Activated CD4-positive, alpha-beta T cell treated with anti-CD3 and anti-CD28 coated beads, Interleukin-2, amount 10 ng/mL, durations not matched to agents 24 days and 14 days (primary cell): ENCODE measurements at regions not wholly inside any gene's neighbourhood (a gene's known extent, or its start where the extent isn't known, plus 50 kb on each side); places are given as distances from the start of the nearest gene placed in this dataset.

Experiments
- DNase-seq: peaks from one replicate; pipeline ENCODE4 v3.0.0; 2022
- H3K27ac Mint-ChIP-seq: one replicate; pipeline ENCODE4 v1.8.0; 2022; ENCODE audit warnings: mild to moderate bottlenecking, mixed read lengths
- H3K27me3 Mint-ChIP-seq: one replicate; pipeline ENCODE4 v1.8.0; 2022; ENCODE audit warnings: mixed read lengths
- H3K36me3 Mint-ChIP-seq: one replicate; pipeline ENCODE4 v1.8.0; 2022; ENCODE audit warnings: low read depth, mild to moderate bottlenecking, mixed read lengths
- H3K4me1 Mint-ChIP-seq: one replicate; pipeline ENCODE4 v1.8.0; 2021; ENCODE audit warnings: mixed read lengths
- H3K4me3 Mint-ChIP-seq: one replicate; pipeline ENCODE4 v1.8.0; 2022; ENCODE audit warnings: mild to moderate bottlenecking, moderate library complexity, mixed read lengths
- H3K9me3 Mint-ChIP-seq: one replicate; pipeline ENCODE4 v1.8.0; 2021; ENCODE audit warnings: mixed read lengths
- intact Hi-C: fragments of 100-400 bp; cut with micrococcal nuclease; formaldehyde crosslinking; loops from one replicate; pipeline ENCODE4 v1.15.1; 2023

DNA sequence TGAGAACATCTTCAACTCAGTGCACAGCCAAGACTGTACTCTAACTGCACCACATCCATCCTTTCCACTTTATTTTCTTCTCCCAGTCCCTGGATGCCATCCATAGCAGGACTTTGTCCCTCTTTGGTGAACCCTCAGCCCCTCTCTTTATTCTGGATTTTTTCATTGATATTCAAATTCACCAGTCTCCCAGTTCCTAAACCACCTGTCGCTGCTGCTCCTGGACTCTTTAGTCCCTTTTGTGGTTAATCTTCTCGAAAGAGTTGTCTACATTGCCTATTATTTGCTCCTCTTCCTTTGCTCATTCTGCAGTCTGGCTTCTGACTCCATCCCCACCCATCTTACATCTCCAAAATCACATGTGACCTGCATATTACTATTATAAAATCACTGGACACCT lies 59.4 kb upstream of the ZSWIM6 start:
- Mint-ChIP-seq H3K9me3 (peaks cover 3% of the 10 kb centered on the region), H3K27ac (no peak overlapping the region), H3K4me3 (no peak overlapping the region), H3K4me1 (peaks cover 26% of the 10 kb centered on the region), H3K36me3 (no peaks in the 10 kb centered on the region), H3K27me3 (peaks cover 2% of the 10 kb centered on the region)
- DNase-seq: no peak
- intact Hi-C loops: loop anchor here (10.0 kb wide), 1 partner anchor 132 kb away; no protein-coding TSS in a partner anchor

DNA sequence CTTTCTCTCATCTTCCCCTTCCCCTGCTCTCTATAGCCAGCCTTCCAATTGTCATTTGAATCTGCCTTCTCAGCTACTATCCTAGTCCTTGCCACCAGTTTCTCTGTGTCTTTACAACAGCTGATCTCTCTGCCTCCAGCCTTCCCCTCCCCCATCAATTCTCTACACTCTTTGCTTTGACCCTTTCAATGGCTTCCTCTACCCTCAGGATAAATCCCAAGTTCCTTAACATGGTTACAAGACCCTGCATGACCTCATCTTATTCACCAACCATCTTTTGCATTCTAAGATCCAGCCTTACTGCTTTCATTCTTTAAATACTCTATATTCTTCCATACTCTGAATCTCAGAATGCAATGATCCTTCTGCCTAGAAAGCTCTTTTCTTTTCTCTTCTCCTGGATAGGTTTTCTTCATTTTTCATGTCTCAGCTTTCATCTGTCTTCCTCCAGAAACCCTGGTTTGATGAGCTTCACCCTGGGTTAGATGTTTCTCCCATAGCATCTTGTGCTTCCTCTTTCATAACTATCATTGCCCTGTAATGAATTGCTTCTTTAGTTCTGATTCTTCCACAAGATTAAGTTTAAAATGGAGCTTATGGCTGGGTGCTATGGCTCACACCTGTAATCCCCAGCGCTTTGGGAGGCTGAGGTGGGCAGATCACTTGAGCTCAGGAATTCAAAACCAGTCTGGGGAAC lies 58.6 kb upstream of the ZSWIM6 start:
- H3K27ac Mint-ChIP-seq: no peak overlapping the region
- no peaks in the 10 kb centered on the region for H3K36me3 Mint-ChIP-seq
- intact Hi-C loops: loop anchor here (10.0 kb wide), 1 partner anchor 131 kb away; no protein-coding TSS in a partner anchor
- peaks cover 28% of the 10 kb centered on the region for H3K4me1 Mint-ChIP-seq
- no peak for DNase-seq
- H3K9me3 Mint-ChIP-seq: peaks cover 3% of the 10 kb centered on the region
- no peak overlapping the region for H3K4me3 Mint-ChIP-seq
- H3K27me3 Mint-ChIP-seq: no peaks in the 10 kb centered on the region

DNA sequence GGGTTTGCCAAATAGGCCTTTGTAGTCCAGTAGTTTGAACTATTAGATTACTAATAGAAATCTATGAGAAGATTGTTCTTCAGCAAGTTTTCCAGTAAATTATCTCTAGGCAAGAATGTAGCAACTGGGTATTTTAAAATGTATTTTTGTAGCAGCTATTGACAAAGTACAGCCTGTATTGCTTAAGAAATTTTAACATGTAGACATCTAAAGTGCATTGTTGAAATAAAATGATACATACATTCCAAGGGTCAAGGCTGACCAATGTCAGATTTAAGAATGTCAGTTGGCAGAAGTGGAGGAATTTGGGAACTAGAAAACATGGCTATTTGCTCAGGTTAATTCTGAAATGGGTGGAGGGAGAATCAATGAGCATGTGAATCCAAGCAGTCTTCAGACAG lies 57.5 kb upstream of the ZSWIM6 start:
- no peaks in the 10 kb centered on the region for H3K27me3 Mint-ChIP-seq
- H3K36me3 Mint-ChIP-seq: no peaks in the 10 kb centered on the region
- intact Hi-C loops: loop anchor here (10.0 kb wide), 1 partner anchor 130 kb away; no protein-coding TSS in a partner anchor
- no peak overlapping the region for H3K4me3 Mint-ChIP-seq
- H3K9me3 Mint-ChIP-seq: peaks cover 3% of the 10 kb centered on the region
- no peak overlapping the region for H3K27ac Mint-ChIP-seq
- DNase-seq: no peak
- H3K4me1 Mint-ChIP-seq: peaks cover 24% of the 10 kb centered on the region

- H3K27ac Mint-ChIP-seq: peak overlapping the region; percentile 72
- no peaks in the 10 kb centered on the region for H3K27me3 Mint-ChIP-seq
- intact Hi-C loops: loop anchor here (2.0 to 10.0 kb wide), 4 partner anchors 31 to 383 kb away; partner anchors contain the start of gene SMIM15
- H3K4me1 Mint-ChIP-seq: peaks cover 26% of the 10 kb centered on the region
- DNase-seq: peak; percentile 72
- H3K4me3 Mint-ChIP-seq: peak overlapping the region; percentile 46
- H3K9me3 Mint-ChIP-seq: peaks cover 3% of the 10 kb centered on the region
- H3K36me3 Mint-ChIP-seq: no peaks in the 10 kb centered on the region
Observed at GRCh38 chr5:61275841-61276240, 56.2 kb upstream of the ZSWIM6 start.

GRCh38 chr5:61277190-61277589 lies 54.9 kb upstream of the ZSWIM6 start:
- Mint-ChIP-seq H3K4me1 (peaks cover 26% of the 10 kb centered on the region), H3K36me3 (no peaks in the 10 kb centered on the region), H3K4me3 (peak overlapping the region; percentile 63), H3K27ac (peak overlapping the region; percentile 84), H3K27me3 (no peaks in the 10 kb centered on the region), H3K9me3 (peaks cover 3% of the 10 kb centered on the region)
- peak; percentile 75 for DNase-seq
- intact Hi-C loops: loop anchor here (2.0 to 10.0 kb wide), 4 partner anchors 30 to 382 kb away; partner anchors contain the start of gene SMIM15

- no peaks in the 10 kb centered on the region for H3K27me3 Mint-ChIP-seq
- H3K36me3 Mint-ChIP-seq: no peaks in the 10 kb centered on the region
- peaks cover 26% of the 10 kb centered on the region for H3K4me1 Mint-ChIP-seq
- H3K9me3 Mint-ChIP-seq: peaks cover 3% of the 10 kb centered on the region
- no peak overlapping the region for H3K4me3 Mint-ChIP-seq
- DNase-seq: peak; percentile 48
- intact Hi-C loops: loop anchor here (2.0 to 10.0 kb wide), 4 partner anchors 29 to 381 kb away; partner anchors contain the start of gene SMIM15
- no peak overlapping the region for H3K27ac Mint-ChIP-seq
Observed at GRCh38 chr5:61277781-61278180, 54.3 kb upstream of the ZSWIM6 start.

- Mint-ChIP-seq H3K27ac (no peak overlapping the region), H3K9me3 (peaks cover 3% of the 10 kb centered on the region)
- intact Hi-C loops: loop anchor here (2.0 to 10.0 kb wide), 5 partner anchors 51 to 235 kb away; partner anchors contain the start of gene SMIM15
Observed at GRCh38 chr5:61279725-61280124, 52.3 kb upstream of the ZSWIM6 start.

DNA sequence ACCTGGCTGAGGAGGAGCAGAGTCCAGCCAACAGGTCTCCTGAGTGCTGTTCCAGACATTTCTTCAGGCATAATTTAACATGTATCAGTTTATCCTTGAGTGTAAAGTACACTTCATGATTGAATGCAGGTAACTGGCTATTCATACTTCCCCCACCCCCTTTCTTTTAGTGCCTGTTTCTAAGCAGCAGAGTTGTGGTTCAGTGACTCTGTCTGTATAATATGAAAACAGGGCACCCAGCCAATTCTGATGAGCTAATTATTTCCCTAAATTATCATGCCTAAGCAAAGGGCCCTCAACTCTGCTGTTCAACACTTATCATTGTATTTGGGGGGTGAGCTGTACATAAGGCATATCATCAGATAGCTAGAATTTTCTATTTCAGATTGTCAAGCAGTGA lies 51.9 kb upstream of the ZSWIM6 start:
- no peak overlapping the region for H3K4me3 Mint-ChIP-seq
- no peak overlapping the region for H3K27ac Mint-ChIP-seq
- H3K9me3 Mint-ChIP-seq: peaks cover 3% of the 10 kb centered on the region
- intact Hi-C loops: loop anchor here (2.0 to 5.0 kb wide), 3 partner anchors 51 to 235 kb away; no protein-coding TSS in a partner anchor
- H3K27me3 Mint-ChIP-seq: no peaks in the 10 kb centered on the region
- peak; percentile 60 for DNase-seq
- H3K36me3 Mint-ChIP-seq: no peaks in the 10 kb centered on the region
- H3K4me1 Mint-ChIP-seq: peaks cover 24% of the 10 kb centered on the region

More at GRCh38 chr5:61279725-61280124, 52.3 kb upstream of the ZSWIM6 start:
- Mint-ChIP-seq H3K4me3 (no peak overlapping the region), H3K4me1 (peaks cover 26% of the 10 kb centered on the region), H3K36me3 (no peaks in the 10 kb centered on the region), H3K27me3 (no peaks in the 10 kb centered on the region)
- DNase-seq: peak; percentile 34

DNA sequence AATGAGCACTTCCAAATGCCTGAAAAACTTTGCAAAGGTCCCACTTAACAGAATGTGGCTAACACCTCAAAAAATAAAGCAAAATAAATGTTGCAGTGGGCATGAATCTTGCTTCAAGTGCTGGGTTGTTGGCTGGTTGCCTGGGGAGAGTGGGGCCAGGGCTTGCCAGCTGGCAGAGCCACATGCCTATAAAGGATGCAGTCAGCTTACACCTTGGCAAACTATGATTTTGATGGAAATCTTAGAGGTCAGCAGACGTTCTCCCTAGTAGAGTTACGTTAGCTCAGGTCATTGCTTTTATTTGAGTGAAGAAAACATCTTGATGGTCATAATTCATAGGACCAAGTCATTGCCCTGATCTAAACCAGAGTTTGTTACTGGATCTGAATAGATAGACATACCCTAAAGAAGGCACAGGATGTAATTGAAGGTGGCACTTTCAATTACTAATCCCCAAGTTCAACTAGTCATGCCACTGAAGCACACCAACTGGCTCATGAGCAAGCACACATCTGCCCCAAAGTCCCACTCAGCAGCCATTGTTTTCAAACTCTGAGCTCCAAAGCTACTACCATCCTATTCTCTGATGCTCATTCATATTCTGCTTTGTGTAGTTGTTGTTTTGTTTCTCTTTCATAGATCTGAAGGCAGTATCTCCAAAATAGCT lies 51.2 kb upstream of the ZSWIM6 start:
- Mint-ChIP-seq H3K4me1 (peaks cover 18% of the 10 kb centered on the region), H3K27me3 (no peaks in the 10 kb centered on the region), H3K27ac (no peak overlapping the region), H3K9me3 (peaks cover 3% of the 10 kb centered on the region), H3K4me3 (no peak overlapping the region), H3K36me3 (no peaks in the 10 kb centered on the region)
- intact Hi-C loops: loop anchor here (2.0 to 5.0 kb wide), 3 partner anchors 50 to 236 kb away; no protein-coding TSS in a partner anchor
- peak; percentile 73 for DNase-seq

- no peak for DNase-seq
- H3K27ac Mint-ChIP-seq: no peak overlapping the region
- H3K4me1 Mint-ChIP-seq: peaks cover 14% of the 10 kb centered on the region
- H3K27me3 Mint-ChIP-seq: no peaks in the 10 kb centered on the region
- H3K9me3 Mint-ChIP-seq: peaks cover 5% of the 10 kb centered on the region
- intact Hi-C loops: loop anchor here (2.0 to 5.0 kb wide), 3 partner anchors 49 to 237 kb away; no protein-coding TSS in a partner anchor
- no peaks in the 10 kb centered on the region for H3K36me3 Mint-ChIP-seq
- H3K4me3 Mint-ChIP-seq: no peak overlapping the region
Observed at GRCh38 chr5:61281686-61282085, 50.4 kb upstream of the ZSWIM6 start.
